K562 (cell line): ENCODE measurements at regions not wholly inside any gene's neighbourhood (a gene's known extent, or its start where the extent isn't known, plus 50 kb on each side); places are given as distances from the start of the nearest gene placed in this dataset.

Experiments used
- ATAC-seq: fragments of 200-7000 bp; cut with Tn5 transposase; 3 replicates; pipeline ENCODE4 v1.9.1; 2020; ENCODE audit warnings: moderate library complexity
- BruUV-seq: library from RNA; stranded (reverse); fragments of 400-500 nt; replicated peaks from 2 replicates; lab custom pipeline; 2021; lab: Mats Ljungman, UMichigan
- CTCF ChIA-PET: fragments of 300-600 bp; formaldehyde crosslinking; extraction: SDS; loops from one replicate; lab custom pipeline; 2021; ENCODE audit warnings: low intra/inter-chr PET ratio; lab: Yijun Ruan, JAX
- POLR2A ChIA-PET: fragments of 300-600, 350-650 bp; sonication (Branson Sonifier 250); formaldehyde crosslinking; extraction: SDS; loops from one replicate; lab custom pipeline; 2021; ENCODE audit warnings: antibody characterized with exemption, inconsistent platforms; lab: Yijun Ruan, JAX
- DNase-seq, 4 experiments: peaks; one replicate each; pipeline versions ENCODE4 v3.0.0 to v3.0.0-alpha.2; 2011 to 2018; ENCODE audit warnings: low spot score in 3 of 4, mixed read lengths in 3 of 4; ENCODE audit errors: extremely low read depth in 1 of 4
- FAIRE-seq: peaks from 2 replicates; lab custom pipeline; 2011; peaks lifted over from hg19 to GRCh38; lab: Jason Lieb, UNC
- H2AFZ ChIP-seq: 2 replicates; pipeline ENCODE4 v1.6.0; 2011; ENCODE audit warnings: low read depth, low read length, control low read depth, inconsistent platforms
- H3K27ac ChIP-seq: fragments of 200-600 bp; 3 replicates; pipeline ENCODE4 v1.8.0; 2011; ENCODE audit warnings: low read depth, mild to moderate bottlenecking, control low read depth, inconsistent platforms, low read length, moderate library complexity, mixed read lengths; ENCODE audit errors: extremely low read depth
- H3K27me3 ChIP-seq, 2 experiments: fragments of 300-600 bp in 1 of 2; 2 replicates in 1 of 2; 3 replicates in 1 of 2; pipeline versions ENCODE4 v1.6.0 to v1.8.0; 2011; ENCODE audit warnings: inconsistent platforms in 2 of 2, low read length in 2 of 2, mild to moderate bottlenecking in 1 of 2, mixed read lengths in 1 of 2, moderate library complexity in 1 of 2; ENCODE audit not compliant: control insufficient read depth in 2 of 2, insufficient read depth in 2 of 2
- H3K36me3 ChIP-seq: fragments of 300-600 bp; 3 replicates; pipeline ENCODE4 v1.8.0; 2011; ENCODE audit warnings: mild to moderate bottlenecking, low read length, inconsistent platforms; ENCODE audit not compliant: control insufficient read depth, insufficient read depth
- H3K4me1 ChIP-seq, 2 experiments: fragments of 200-600 bp in 1 of 2; replicated peaks in 1 of 2; 2 replicates in 1 of 2; 3 replicates in 1 of 2; pipeline versions ENCODE4 v1.5.1 to v1.8.0; 2011; ENCODE audit warnings: inconsistent platforms in 2 of 2, low read length in 2 of 2, mild to moderate bottlenecking in 1 of 2, mixed read lengths in 1 of 2, moderate library complexity in 1 of 2; ENCODE audit not compliant: control insufficient read depth in 2 of 2, insufficient read depth in 2 of 2
- H3K4me2 ChIP-seq: 2 replicates; pipeline ENCODE4 v1.6.1; 2011; ENCODE audit warnings: low read length, control low read depth, inconsistent platforms, mixed read lengths; ENCODE audit not compliant: insufficient read depth
- H3K4me3 ChIP-seq: fragments of 200-600 bp; sonication (generic), shearing (Covaris generic); 2 replicates; pipeline ENCODE4 v1.5.1; 2016; ENCODE audit warnings: control low read depth, inconsistent platforms
- H3K79me2 ChIP-seq: fragments of 200-600 bp; 3 replicates; pipeline ENCODE4 v1.8.0; 2011; ENCODE audit warnings: low read length, inconsistent platforms; ENCODE audit not compliant: control insufficient read depth, insufficient read depth
- H3K9ac ChIP-seq, 2 experiments: 2 replicates each; pipeline versions ENCODE4 v1.6.0 to v1.6.1; 2011; ENCODE audit warnings: low read depth in 2 of 2, low read length in 2 of 2, control low read depth in 1 of 2, inconsistent platforms in 1 of 2, mild to moderate bottlenecking in 1 of 2, mixed read lengths in 1 of 2; ENCODE audit not compliant: insufficient read depth in 1 of 2
- H3K9me1 ChIP-seq: one replicate; pipeline ENCODE4 v1.6.0; 2011; ENCODE audit warnings: inconsistent platforms, mild to moderate bottlenecking, low read length, moderate library complexity; ENCODE audit not compliant: control insufficient read depth, insufficient read depth
- H3K9me3 ChIP-seq: replicated peaks from 2 replicates; pipeline ENCODE4 v1.5.1; 2011; ENCODE audit warnings: low read depth, low read length, inconsistent platforms; ENCODE audit not compliant: control insufficient read depth, insufficient read depth
- H4K20me1 ChIP-seq: replicated peaks from 2 replicates; pipeline ENCODE4 v1.6.1; 2011; ENCODE audit warnings: low read length, inconsistent platforms, mixed read lengths; ENCODE audit not compliant: control insufficient read depth, insufficient read depth
- E2F3 ChIP-seq: fragments of 250-450 bp; sonication (Bioruptor Pico); IDR thresholded peaks from 2 replicates; pipeline ENCODE4 v1.4.0; 2020; ENCODE audit warnings: mild to moderate bottlenecking
- SFPQ ChIP-seq: fragments of 200-400 bp; formaldehyde crosslinking; IDR thresholded peaks from 2 replicates; pipeline ENCODE4 v1.6.1; 2017; ENCODE audit warnings: mild to moderate bottlenecking, low read depth, low read length, moderate library complexity
- SPI1 ChIP-seq: IDR thresholded peaks from 2 replicates; pipeline ENCODE4 v1.6.1; 2011; ENCODE audit warnings: low read depth, low read length, control low read depth, borderline replicate concordance
- TAL1 ChIP-seq: fragments of 450-650 bp; IDR thresholded peaks from 2 replicates; pipeline ENCODE4 v1.6.1; 2016; ENCODE audit warnings: mild to moderate bottlenecking
- U2AF1 ChIP-seq: fragments of 200-400 bp; formaldehyde crosslinking; optimal IDR thresholded peaks from 2 replicates; pipeline ENCODE3; 2017; ENCODE audit warnings: mild to moderate bottlenecking, low read depth, low read length, moderate library complexity
- ZFP30 ChIP-seq: fragments of 250-450 bp; sonication (Bioruptor Pico); IDR thresholded peaks from 2 replicates; pipeline ENCODE4 v1.8.0; 2022; ENCODE audit warnings: moderate library complexity, mild to moderate bottlenecking, inconsistent platforms, borderline replicate concordance
- ZNF586 ChIP-seq: fragments of 450-650 bp; formaldehyde crosslinking; conservative IDR thresholded peaks from 2 replicates; pipeline ENCODE4 v1.4.0; 2020; ENCODE audit warnings: mild to moderate bottlenecking, moderate library complexity
- ZNF717 ChIP-seq: fragments of 250-450 bp; sonication (Bioruptor Pico); IDR thresholded peaks from 2 replicates; pipeline ENCODE4 v1.5.0; 2021
- WGBS: fragments of 100-300 bp; shearing (Covaris generic); methylation state at CpG from one replicate; pipeline ENCODE4 v1.1.6; 2016; ENCODE audit warnings: low coverage, mixed read lengths; ENCODE audit not compliant: insufficient coverage; ENCODE audit errors: missing lambda C conversion rate; 5-methylcytosine and 5-hydroxymethylcytosine counted together
- in situ Hi-C: fragments of 300-500 bp; cut with MboI; formaldehyde crosslinking; loops from 4 replicates; pipeline ENCODE4 v1.15.0; 2018; ENCODE audit warnings: inconsistent platforms, mixed read lengths
- intact Hi-C: fragments of 100-400 bp; cut with micrococcal nuclease; formaldehyde crosslinking; loops from 2 replicates; pipeline ENCODE4 v1.14.2; 2022

GRCh38 chr12:59260202-59260601 is 335.6 kb upstream of the SLC16A7 start:
- H3K79me2 ChIP-seq = no peaks in the 10 kb centered on the region
- ChIA-PET CTCF (no interaction called here), POLR2A (no interaction called here)
- H3K4me1 ChIP-seq = no peaks in the 10 kb centered on the region
- H3K4me3 ChIP-seq = no peak overlapping the region
- WGBS = 0% methylated on average over 2 of the region's 2 CpGs
- H3K9me1 ChIP-seq = no peaks in the 10 kb centered on the region
- TF ChIP-seq TAL1 (no peak), ZNF717 (no peak), SFPQ (no peak), E2F3 (CRISPR knock-in tag) (no peak), ZFP30 (CRISPR knock-in tag) (no peak), SPI1 (no peak), ZNF586 (no peak), U2AF1 (no peak)
- no peak overlapping the region for H3K4me2 ChIP-seq
- H3K9me3 ChIP-seq = no peaks in the 10 kb centered on the region
- in situ Hi-C loops (no loop called here), intact Hi-C loops (no loop called here)
- H3K36me3 ChIP-seq = no peaks in the 10 kb centered on the region
- H2AFZ ChIP-seq = no peak overlapping the region
- no peak for FAIRE-seq
- no peak for DNase-seq
- no peak overlapping the region for H3K27ac ChIP-seq
- H3K27me3 ChIP-seq = no peaks in the 10 kb centered on the region
- ATAC-seq = no peak
- H3K9ac ChIP-seq = no peak overlapping the region
- H4K20me1 ChIP-seq = no peaks in the 10 kb centered on the region
- BruUV-seq = no TSS peak
